ENCODE measurements at regions not wholly inside any gene's neighbourhood (a gene's known extent, or its start where the extent isn't known, plus 50 kb on each side); places are given as distances from the start of the nearest gene placed in this dataset.
"Not testable (repeated sequence)": the region's sequence is repeated elsewhere in the genome, so short reads cannot be mapped to it uniquely, and the experiment has no call there.

- not testable (repeated sequence) for H3K4me3 ChIP-seq (ENCODE audit: low read depth, low read length); H3K4me1 ChIP-seq (ENCODE audit: control insufficient read depth, insufficient read depth, low read length, unreplicated experiment); H3K36me3 ChIP-seq (ENCODE audit: insufficient read depth, low read length); H3K27me3 ChIP-seq (ENCODE audit: insufficient read depth, low read length); H2AFZ ChIP-seq (ENCODE audit: low read length, unreplicated experiment); H3K27ac ChIP-seq (ENCODE audit: low read depth, low read length); H3K79me2 ChIP-seq (ENCODE audit: control insufficient read depth, insufficient read depth, low read length, unreplicated experiment)
Measured at GRCh38 chr1:168837230-168837629, 108.2 kb upstream of the DPT start.

GRCh38 chr1:168842306-168842705 is 113.3 kb upstream of the DPT start:
- no peak overlapping the region for H3K27ac ChIP-seq (ENCODE audit: low read depth, low read length)
- no peaks in the 10 kb centered on the region for H3K27me3 ChIP-seq (ENCODE audit: insufficient read depth, low read length)
- H3K36me3 ChIP-seq (ENCODE audit: insufficient read depth, low read length) = no peaks in the 10 kb centered on the region

GRCh38 chr1:168842916-168843315 is 113.9 kb upstream of the DPT start:
- Histone ChIP-seq H3K4me1 (ENCODE audit: control insufficient read depth, insufficient read depth, low read length, unreplicated experiment) (no peaks in the 10 kb centered on the region), H3K79me2 (ENCODE audit: control insufficient read depth, insufficient read depth, low read length, unreplicated experiment) (no peaks in the 10 kb centered on the region), H3K27me3 (ENCODE audit: insufficient read depth, low read length) (no peaks in the 10 kb centered on the region), H3K4me3 (ENCODE audit: low read depth, low read length) (no peak overlapping the region), H2AFZ (ENCODE audit: low read length, unreplicated experiment) (no peak overlapping the region), H3K27ac (ENCODE audit: low read depth, low read length) (no peak overlapping the region), H3K36me3 (ENCODE audit: insufficient read depth, low read length) (no peaks in the 10 kb centered on the region)

More at GRCh38 chr1:168842306-168842705, 113.3 kb upstream of the DPT start:
- Histone ChIP-seq H2AFZ (ENCODE audit: low read length, unreplicated experiment) (no peak overlapping the region), H3K4me3 (ENCODE audit: low read depth, low read length) (no peak overlapping the region), H3K4me1 (ENCODE audit: control insufficient read depth, insufficient read depth, low read length, unreplicated experiment) (no peaks in the 10 kb centered on the region), H3K79me2 (ENCODE audit: control insufficient read depth, insufficient read depth, low read length, unreplicated experiment) (no peaks in the 10 kb centered on the region)

- Histone ChIP-seq H2AFZ (ENCODE audit: low read length, unreplicated experiment) (no peak overlapping the region), H3K27me3 (ENCODE audit: insufficient read depth, low read length) (no peaks in the 10 kb centered on the region), H3K79me2 (ENCODE audit: control insufficient read depth, insufficient read depth, low read length, unreplicated experiment) (no peaks in the 10 kb centered on the region), H3K36me3 (ENCODE audit: insufficient read depth, low read length) (no peaks in the 10 kb centered on the region), H3K4me1 (ENCODE audit: control insufficient read depth, insufficient read depth, low read length, unreplicated experiment) (no peaks in the 10 kb centered on the region), H3K4me3 (ENCODE audit: low read depth, low read length) (no peak overlapping the region), H3K27ac (ENCODE audit: low read depth, low read length) (no peak overlapping the region)
Measured at GRCh38 chr1:168843401-168843800, 114.4 kb upstream of the DPT start.

GRCh38 chr1:168843950-168844349 is 114.9 kb upstream of the DPT start:
- Histone ChIP-seq H3K79me2 (ENCODE audit: control insufficient read depth, insufficient read depth, low read length, unreplicated experiment) (no peaks in the 10 kb centered on the region), H3K27me3 (ENCODE audit: insufficient read depth, low read length) (no peaks in the 10 kb centered on the region), H2AFZ (ENCODE audit: low read length, unreplicated experiment) (no peak overlapping the region), H3K27ac (ENCODE audit: low read depth, low read length) (no peak overlapping the region), H3K4me3 (ENCODE audit: low read depth, low read length) (no peak overlapping the region), H3K4me1 (ENCODE audit: control insufficient read depth, insufficient read depth, low read length, unreplicated experiment) (no peaks in the 10 kb centered on the region), H3K36me3 (ENCODE audit: insufficient read depth, low read length) (no peaks in the 10 kb centered on the region)

- Histone ChIP-seq H3K4me3 (ENCODE audit: low read depth, low read length) (no peak overlapping the region), H3K27me3 (ENCODE audit: insufficient read depth, low read length) (no peaks in the 10 kb centered on the region), H3K36me3 (ENCODE audit: insufficient read depth, low read length) (no peaks in the 10 kb centered on the region), H2AFZ (ENCODE audit: low read length, unreplicated experiment) (no peak overlapping the region), H3K27ac (ENCODE audit: low read depth, low read length) (no peak overlapping the region), H3K4me1 (ENCODE audit: control insufficient read depth, insufficient read depth, low read length, unreplicated experiment) (no peaks in the 10 kb centered on the region), H3K79me2 (ENCODE audit: control insufficient read depth, insufficient read depth, low read length, unreplicated experiment) (no peaks in the 10 kb centered on the region)
Measured at GRCh38 chr1:168845140-168845539, 116.1 kb upstream of the DPT start.

GRCh38 chr1:168848051-168848450 is 119.0 kb upstream of the DPT start:
- Histone ChIP-seq H3K4me1 (ENCODE audit: control insufficient read depth, insufficient read depth, low read length, unreplicated experiment) (no peaks in the 10 kb centered on the region), H2AFZ (ENCODE audit: low read length, unreplicated experiment) (no peak overlapping the region), H3K4me3 (ENCODE audit: low read depth, low read length) (no peak overlapping the region)

GRCh38 chr1:168861421-168862004 is 132.5 kb upstream of the DPT start:
- H3K27ac ChIP-seq (ENCODE audit: low read depth, low read length) = no peak overlapping the region
- H2AFZ ChIP-seq (ENCODE audit: low read length, unreplicated experiment) = no peak overlapping the region
- no peaks in the 10 kb centered on the region for H3K4me1 ChIP-seq (ENCODE audit: control insufficient read depth, insufficient read depth, low read length, unreplicated experiment)
- no peak overlapping the region for H3K4me3 ChIP-seq (ENCODE audit: low read depth, low read length)
- H3K36me3 ChIP-seq (ENCODE audit: insufficient read depth, low read length) = no peaks in the 10 kb centered on the region
- H3K79me2 ChIP-seq (ENCODE audit: control insufficient read depth, insufficient read depth, low read length, unreplicated experiment) = no peaks in the 10 kb centered on the region
- no peaks in the 10 kb centered on the region for H3K27me3 ChIP-seq (ENCODE audit: insufficient read depth, low read length)

More at GRCh38 chr1:168848051-168848450, 119.0 kb upstream of the DPT start:
- no peaks in the 10 kb centered on the region for H3K27me3 ChIP-seq (ENCODE audit: insufficient read depth, low read length)
- H3K27ac ChIP-seq (ENCODE audit: low read depth, low read length) = no peak overlapping the region
- no peaks in the 10 kb centered on the region for H3K79me2 ChIP-seq (ENCODE audit: control insufficient read depth, insufficient read depth, low read length, unreplicated experiment)
- no peaks in the 10 kb centered on the region for H3K36me3 ChIP-seq (ENCODE audit: insufficient read depth, low read length)

- H2AFZ ChIP-seq (ENCODE audit: low read length, unreplicated experiment) = no peak overlapping the region
- H3K36me3 ChIP-seq (ENCODE audit: insufficient read depth, low read length) = no peaks in the 10 kb centered on the region
- H3K4me1 ChIP-seq (ENCODE audit: control insufficient read depth, insufficient read depth, low read length, unreplicated experiment) = no peaks in the 10 kb centered on the region
- H3K79me2 ChIP-seq (ENCODE audit: control insufficient read depth, insufficient read depth, low read length, unreplicated experiment) = no peaks in the 10 kb centered on the region
- H3K27me3 ChIP-seq (ENCODE audit: insufficient read depth, low read length) = no peaks in the 10 kb centered on the region
- H3K4me3 ChIP-seq (ENCODE audit: low read depth, low read length) = no peak overlapping the region
- no peak overlapping the region for H3K27ac ChIP-seq (ENCODE audit: low read depth, low read length)
Measured at GRCh38 chr1:168863772-168864171, 134.8 kb upstream of the DPT start.

GRCh38 chr1:168864266-168864665 is 135.3 kb upstream of the DPT start:
- Histone ChIP-seq H3K27me3 (ENCODE audit: insufficient read depth, low read length) (no peaks in the 10 kb centered on the region), H2AFZ (ENCODE audit: low read length, unreplicated experiment) (no peak overlapping the region), H3K79me2 (ENCODE audit: control insufficient read depth, insufficient read depth, low read length, unreplicated experiment) (no peaks in the 10 kb centered on the region), H3K36me3 (ENCODE audit: insufficient read depth, low read length) (no peaks in the 10 kb centered on the region), H3K4me3 (ENCODE audit: low read depth, low read length) (no peak overlapping the region), H3K27ac (ENCODE audit: low read depth, low read length) (no peak overlapping the region), H3K4me1 (ENCODE audit: control insufficient read depth, insufficient read depth, low read length, unreplicated experiment) (no peaks in the 10 kb centered on the region)

GRCh38 chr1:168865850-168866620 is 137.0 kb upstream of the DPT start:
- Histone ChIP-seq H3K27me3 (ENCODE audit: insufficient read depth, low read length) (no peaks in the 10 kb centered on the region), H3K4me1 (ENCODE audit: control insufficient read depth, insufficient read depth, low read length, unreplicated experiment) (no peaks in the 10 kb centered on the region), H3K4me3 (ENCODE audit: low read depth, low read length) (no peak overlapping the region), H3K36me3 (ENCODE audit: insufficient read depth, low read length) (no peaks in the 10 kb centered on the region), H3K79me2 (ENCODE audit: control insufficient read depth, insufficient read depth, low read length, unreplicated experiment) (no peaks in the 10 kb centered on the region), H2AFZ (ENCODE audit: low read length, unreplicated experiment) (no peak overlapping the region), H3K27ac (ENCODE audit: low read depth, low read length) (no peak overlapping the region)
